HepG2 (cell line): ENCODE measurements at regions not wholly inside any gene's neighbourhood (a gene's known extent, or its start where the extent isn't known, plus 50 kb on each side); places are given as distances from the start of the nearest gene placed in this dataset.

Experiments used
- ATAC-seq: fragments of 200-7000 bp; cut with Tn5 transposase; 3 replicates; pipeline ENCODE4 v1.9.1; 2020; ENCODE audit warnings: mild to moderate bottlenecking, moderate library complexity
- BruUV-seq: library from RNA; stranded (reverse); fragments of 400-500 nt; replicated peaks from 2 replicates; lab custom pipeline; 2021; lab: Mats Ljungman, UMichigan
- CTCF ChIA-PET: fragments of 300-600 bp; formaldehyde crosslinking; extraction: SDS; loops from one replicate; lab custom pipeline; 2021; ENCODE audit warnings: low total read pairs, inconsistent platforms, low intra/inter-chr PET ratio; lab: Yijun Ruan, JAX
- POLR2A ChIA-PET: fragments of 350-600 bp; sonication (Branson Sonifier 250); formaldehyde crosslinking; loops from one replicate; lab custom pipeline; 2020; ENCODE audit warnings: antibody characterized with exemption, inconsistent platforms; lab: Yijun Ruan, JAX
- DNase-seq: peaks from one replicate; pipeline ENCODE4 v3.0.0-alpha.2; 2015; ENCODE audit warnings: low spot score
- FAIRE-seq: peaks from 3 replicates; lab custom pipeline; 2011; peaks lifted over from hg19 to GRCh38; lab: Jason Lieb, UNC
- H2AFZ ChIP-seq: one replicate; pipeline ENCODE4 v1.6.1; 2011; ENCODE audit warnings: low read length, inconsistent platforms
- H3K27ac ChIP-seq: fragments of 300-600 bp; 3 replicates; pipeline ENCODE4 v1.8.0; 2011; ENCODE audit warnings: mixed run types, mild to moderate bottlenecking, mixed read lengths, low read length, inconsistent platforms; ENCODE audit not compliant: insufficient read depth; ENCODE audit errors: extremely low read length
- H3K27me3 ChIP-seq, 2 experiments: fragments of 200-600 bp in 1 of 2; 2 replicates in 1 of 2; 3 replicates in 1 of 2; pipeline versions ENCODE4 v1.6.0 to v1.8.0; 2011; ENCODE audit warnings: low read length in 2 of 2, mild to moderate bottlenecking in 2 of 2, moderate library complexity in 2 of 2, inconsistent platforms in 1 of 2; ENCODE audit not compliant: insufficient read depth in 2 of 2, control insufficient read depth in 1 of 2
- H3K36me3 ChIP-seq, 2 experiments: fragments of 200-600 bp in 1 of 2; replicated peaks in 1 of 2; 2 replicates in 1 of 2; 3 replicates in 1 of 2; pipeline versions ENCODE4 v1.5.1 to v1.8.0; 2011; ENCODE audit warnings: low read length in 2 of 2, inconsistent platforms in 1 of 2; ENCODE audit not compliant: insufficient read depth in 2 of 2, control insufficient read depth in 1 of 2
- H3K4me1 ChIP-seq: 2 replicates; pipeline ENCODE4 v1.5.1; 2012; ENCODE audit warnings: low read length, inconsistent platforms; ENCODE audit not compliant: insufficient read depth
- H3K4me2 ChIP-seq: 2 replicates; pipeline ENCODE4 v1.6.0; 2011; ENCODE audit warnings: low read depth, low read length, inconsistent platforms
- H3K4me3 ChIP-seq, 3 experiments: fragments of 200-600 bp in 1 of 3; sonication (generic), shearing (Covaris generic) in 1 of 3; replicated peaks in 1 of 3; 2 replicates each; pipeline ENCODE4 v1.5.1; 2011 to 2016; ENCODE audit warnings: low read length in 3 of 3, inconsistent platforms in 2 of 3, low read depth in 2 of 3, mild to moderate bottlenecking in 2 of 3, control low read depth in 1 of 3, mixed read lengths in 1 of 3; ENCODE audit not compliant: insufficient read depth in 1 of 3
- H3K79me2 ChIP-seq: one replicate; pipeline ENCODE4 v1.6.1; 2011; ENCODE audit warnings: low read length, inconsistent platforms; ENCODE audit not compliant: insufficient read depth
- H3K9ac ChIP-seq: 2 replicates; pipeline ENCODE4 v1.6.0; 2011; ENCODE audit warnings: mild to moderate bottlenecking, low read depth, low read length, inconsistent platforms; ENCODE audit not compliant: insufficient read depth
- H3K9me3 ChIP-seq: 2 replicates; pipeline ENCODE4 v1.5.1; 2012; ENCODE audit warnings: mild to moderate bottlenecking, low read length
- H4K20me1 ChIP-seq: 2 replicates; pipeline ENCODE4 v1.6.0; 2011; ENCODE audit warnings: inconsistent platforms, mild to moderate bottlenecking, low read length, moderate library complexity; ENCODE audit not compliant: insufficient read depth
- DPF2 ChIP-seq: sonication (generic); formaldehyde crosslinking; IDR thresholded peaks from 2 replicates; pipeline ENCODE4 v1.4.0; 2020; ENCODE audit warnings: mild to moderate bottlenecking, low read depth, missing genetic modification reagents, borderline replicate concordance
- MIER3 ChIP-seq: IDR thresholded peaks from 2 replicates; pipeline ENCODE4 v1.6.1; 2016; ENCODE audit warnings: missing compliant biosample characterization, borderline replicate concordance
- MXD1 ChIP-seq: sonication (generic); formaldehyde crosslinking; IDR thresholded peaks from 2 replicates; pipeline ENCODE4 v1.4.0; 2020; ENCODE audit warnings: mild to moderate bottlenecking, missing genetic modification reagents
- MXD4 ChIP-seq: IDR thresholded peaks from 2 replicates; pipeline ENCODE4 v1.6.1; 2016; ENCODE audit warnings: mild to moderate bottlenecking, missing biosample characterization, missing genetic modification reagents
- PHF8 ChIP-seq: sonication (generic); formaldehyde crosslinking; IDR thresholded peaks from 2 replicates; pipeline ENCODE4 v1.5.0; 2020; ENCODE audit warnings: missing genetic modification reagents
- PPARG ChIP-seq: conservative IDR thresholded peaks from 2 replicates; pipeline ENCODE4 v1.6.1; 2016; ENCODE audit warnings: missing biosample characterization, missing genetic modification reagents
- RBAK ChIP-seq: sonication (generic); formaldehyde crosslinking; IDR thresholded peaks from 2 replicates; pipeline ENCODE4 v1.5.1; 2020; ENCODE audit warnings: mild to moderate bottlenecking, missing genetic modification reagents
- SMAD3 ChIP-seq: sonication (generic); formaldehyde crosslinking; IDR thresholded peaks from 2 replicates; pipeline ENCODE4 v1.4.0; 2020; ENCODE audit warnings: missing genetic modification reagents
- TCF7L2 ChIP-seq: IDR thresholded peaks from 2 replicates; pipeline ENCODE4 v1.6.1; 2011; ENCODE audit warnings: mild to moderate bottlenecking, low read depth, low read length, moderate library complexity
- ZNF350 ChIP-seq: sonication (generic); formaldehyde crosslinking; IDR thresholded peaks from 2 replicates; pipeline ENCODE4 v1.4.0; 2020; ENCODE audit warnings: mild to moderate bottlenecking, low read depth, missing genetic modification reagents, borderline replicate concordance
- ZNF383 ChIP-seq: sonication (generic); formaldehyde crosslinking; IDR thresholded peaks from 2 replicates; pipeline ENCODE4 v1.4.0; 2020; ENCODE audit warnings: missing genetic modification reagents, mild to moderate bottlenecking, borderline replicate concordance
- ZNF501 ChIP-seq: sonication (generic); formaldehyde crosslinking; IDR thresholded peaks from 2 replicates; pipeline ENCODE4 v1.5.1; 2020; ENCODE audit warnings: mild to moderate bottlenecking, moderate library complexity, missing genetic modification reagents
- ZNF720 ChIP-seq: sonication (generic); formaldehyde crosslinking; IDR thresholded peaks from 2 replicates; pipeline ENCODE4 v1.4.0; 2020; ENCODE audit warnings: missing genetic modification reagents
- ZNF770 ChIP-seq: sonication (generic); formaldehyde crosslinking; IDR thresholded peaks from 2 replicates; pipeline ENCODE4 v1.5.0; 2020; ENCODE audit warnings: mild to moderate bottlenecking, missing genetic modification reagents
- ZNF839 ChIP-seq: sonication (generic); formaldehyde crosslinking; IDR thresholded peaks from 2 replicates; pipeline ENCODE4 v1.4.0; 2020; ENCODE audit warnings: missing genetic modification reagents, mild to moderate bottlenecking, borderline replicate concordance
- whole genome bisulfite sequencing: methylation state at CpG from one replicate; pipeline ENCODE4 v1.1.6; 2017; ENCODE audit warnings: low lambda C conversion rate; 5-methylcytosine and 5-hydroxymethylcytosine counted together
- in situ Hi-C: cut with HindIII; loops from 2 replicates; pipeline ENCODE4 v1.10.0; 2017; ENCODE audit warnings: low pct_unique_long_range_greater_than_20kb; ENCODE audit not compliant: extremely low pct_ligation_motif_present
- intact Hi-C: fragments of 100-400 bp; cut with micrococcal nuclease; formaldehyde crosslinking; loops from one replicate; pipeline ENCODE4 v1.10.0; 2022; ENCODE audit not compliant: unreplicated experiment

- no peak for TF ChIP-seq ZNF770
Observed at GRCh38 chr4:28251831-28252230, 1391.2 kb downstream of the STIM2 start (continued).

GRCh38 chr4:28254003-28254402 is 1393.4 kb downstream of the STIM2 start:
- no peak for DNase-seq
- Histone ChIP-seq H4K20me1 (no peaks in the 10 kb centered on the region), H3K27ac (no peak overlapping the region), H3K79me2 (no peaks in the 10 kb centered on the region), H3K9me3 (peaks cover 71% of the 10 kb centered on the region), H3K9ac (no peak overlapping the region), H3K36me3 (no peaks in the 10 kb centered on the region), H3K27me3 (no peaks in the 10 kb centered on the region), H3K4me3 (no peak overlapping the region), H2AFZ (no peak overlapping the region), H3K4me2 (no peak overlapping the region), H3K4me1 (no peaks in the 10 kb centered on the region)
- in situ Hi-C loops, result no loop called here
- ChIA-PET CTCF (no interaction called here), POLR2A (no interaction called here)
- TF ChIP-seq ZNF383 (CRISPR knock-in tag), result no peak
- no peak for TF ChIP-seq ZNF839 (CRISPR knock-in tag)
- no peak for TF ChIP-seq ZNF350 (CRISPR knock-in tag)
- TF ChIP-seq PPARG (CRISPR knock-in tag), result no peak
- no peak for TF ChIP-seq ZNF720 (CRISPR knock-in tag)
- TF ChIP-seq PHF8, result no peak
- TF ChIP-seq MIER3 (CRISPR knock-in tag), result no peak
- no peak for TF ChIP-seq TCF7L2
- no peak for TF ChIP-seq MXD1
- no peak for TF ChIP-seq MXD4 (CRISPR knock-in tag)
- TF ChIP-seq ZNF501 (CRISPR knock-in tag), result no peak
- TF ChIP-seq RBAK (CRISPR knock-in tag), result no peak
- TF ChIP-seq DPF2 (CRISPR knock-in tag), result no peak
- TF ChIP-seq SMAD3 (CRISPR knock-in tag), result no peak
- no peak for FAIRE-seq
- intact Hi-C loops, result no loop called here
- no CpG with 5 or more reads among the region's 3 CpGs for WGBS
- BruUV-seq, result no TSS peak
- no peak for ATAC-seq
